GM12865 (cell line): ENCODE measurements at regions not wholly inside any gene's neighbourhood (a gene's known extent, or its start where the extent isn't known, plus 50 kb on each side); places are given as distances from the start of the nearest gene placed in this dataset.

Experiments used
- DNase-seq: peaks from one replicate; pipeline ENCODE4 v3.0.0; 2010; ENCODE audit warnings: low read depth
- H3K4me3 ChIP-seq: 2 replicates; pipeline ENCODE4 v1.5.1; 2011; ENCODE audit warnings: mild to moderate bottlenecking, low read depth, low read length, control low read depth
- CTCF ChIP-seq: IDR thresholded peaks from 2 replicates; pipeline ENCODE4 v1.5.1; 2011; ENCODE audit warnings: low read length, control low read depth, low read depth, inconsistent platforms; ENCODE audit not compliant: insufficient read depth; ENCODE audit errors: missing control alignments

GRCh38 chr11:70024773-70025045 is 53.4 kb upstream of the ANO1 start:
- no peak for TF ChIP-seq CTCF
- no peak for DNase-seq
- H3K4me3 ChIP-seq = no peak overlapping the region

- no peak for DNase-seq
- no peak overlapping the region for H3K4me3 ChIP-seq
- TF ChIP-seq CTCF = no peak
Measured at GRCh38 chr11:70025308-70025707, 52.8 kb upstream of the ANO1 start.

- TF ChIP-seq CTCF = no peak
- H3K4me3 ChIP-seq = no peak overlapping the region
- no peak for DNase-seq
Measured at GRCh38 chr11:70026012-70026411, 52.1 kb upstream of the ANO1 start.

GRCh38 chr11:70026726-70027125 is 51.4 kb upstream of the ANO1 start:
- no peak for TF ChIP-seq CTCF
- no peak overlapping the region for H3K4me3 ChIP-seq
- DNase-seq = no peak

GRCh38 chr11:70027451-70027850 is 50.7 kb upstream of the ANO1 start:
- no peak for TF ChIP-seq CTCF
- no peak for DNase-seq
- no peak overlapping the region for H3K4me3 ChIP-seq

- no peak for DNase-seq
- no peak for TF ChIP-seq CTCF
- no peak overlapping the region for H3K4me3 ChIP-seq
Measured at GRCh38 chr11:70028147-70028855, 49.8 kb upstream of the ANO1 start.
